ENCODE measurements at regions not wholly inside any gene's neighbourhood (a gene's known extent, or its start where the extent isn't known, plus 50 kb on each side); places are given as distances from the start of the nearest gene placed in this dataset.

DNA sequence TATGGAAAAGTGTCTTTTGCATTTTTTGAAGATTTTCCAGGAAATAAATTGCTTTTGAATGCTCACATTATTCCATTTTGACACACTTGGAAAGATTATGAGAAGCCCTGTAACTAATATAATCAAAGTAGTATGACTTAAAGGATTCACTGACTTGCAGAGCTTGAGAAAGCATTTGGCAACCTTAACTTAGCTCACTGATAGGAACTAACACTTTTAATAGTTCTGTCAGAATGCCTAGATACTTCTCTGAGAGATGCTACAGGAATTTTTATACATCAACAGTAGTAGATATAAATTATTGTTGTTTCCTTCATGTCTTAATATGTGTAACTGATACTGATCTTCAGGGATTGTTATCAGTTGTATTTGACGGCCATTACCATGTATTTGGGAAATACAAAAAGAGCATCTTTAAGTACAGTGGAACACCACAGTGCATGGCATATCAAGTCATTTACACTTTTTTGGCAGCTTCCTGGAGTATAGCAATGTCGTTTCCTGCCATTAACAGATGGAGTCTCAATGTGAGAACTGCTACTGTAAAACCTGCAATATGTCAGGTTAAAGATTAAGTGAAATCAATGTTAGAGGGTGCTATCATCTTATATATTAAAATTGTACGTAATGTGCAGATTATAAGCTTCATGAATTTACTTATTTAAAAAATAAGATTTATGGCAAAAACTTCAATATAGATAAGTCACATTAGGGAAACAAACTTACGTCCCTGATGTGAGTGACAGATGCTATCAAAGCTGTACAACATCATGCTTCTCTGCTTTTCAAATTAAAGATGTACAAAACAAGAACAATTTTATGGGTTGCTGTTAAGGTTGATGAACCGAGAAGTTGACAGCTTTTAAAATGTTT, 1159.8 kb upstream of the MIR17HG start:
- Histone ChIP-seq H3K9ac (ENCODE audit: insufficient read depth in 1 of 2, low read depth in 2 of 2, low read length in 2 of 2) (no peak overlapping the region), H3K36me3 (ENCODE audit: control insufficient read depth, insufficient read depth, low read length) (no peaks in the 10 kb centered on the region), H3K4me2 (ENCODE audit: insufficient read depth, low read length) (no peak overlapping the region), H2AFZ (ENCODE audit: low read depth, low read length) (no peak overlapping the region), H4K20me1 (replicated peaks; ENCODE audit: control insufficient read depth, insufficient read depth, low read length) (no peaks in the 10 kb centered on the region), H3K9me3 (replicated peaks; ENCODE audit: control insufficient read depth, insufficient read depth, low read depth, low read length) (peaks cover 7% of the 10 kb centered on the region; the same call in 1 of the 2 replicates), H3K4me3 (no peak overlapping the region), H3K4me1 (replicated peaks in 1 of 2; ENCODE audit: control insufficient read depth in 2 of 2, insufficient read depth in 2 of 2, low read length in 2 of 2) (no peaks in the 10 kb centered on the region), H3K27ac (ENCODE audit: extremely low read depth, low read depth, low read length) (no peak overlapping the region), H3K27me3 (ENCODE audit: control insufficient read depth in 2 of 2, insufficient read depth in 2 of 2, low read length in 2 of 2) (no peaks in the 10 kb centered on the region), H3K79me2 (ENCODE audit: control insufficient read depth, insufficient read depth, low read length) (no peaks in the 10 kb centered on the region), H3K9me1 (ENCODE audit: control insufficient read depth, insufficient read depth, low read length) (no peaks in the 10 kb centered on the region)
- TF ChIP-seq NCOA2 (IDR thresholded peaks at IDR 0.05; ENCODE audit: partially characterized antibody in 2 of 2), result no peak
- TF ChIP-seq ZNF224 (CRISPR knock-in tag; IDR thresholded peaks at IDR 0.05), result 0 out of 2 replicates have a peak, but pooled peaks have one; percentile 20
- WGBS (ENCODE audit: insufficient coverage, low coverage, missing lambda C conversion rate), result 2% methylated on average over 5 of the region's 5 CpGs
- POLR2A ChIA-PET, result interaction anchor here (1.0 kb wide), 1 partner anchor 55 kb away, joined by 3 read pairs; no protein-coding TSS in a partner anchor
- intact Hi-C loops (cut with micrococcal nuclease) (no loop called here), in situ Hi-C loops (cut with MboI) (no loop called here)
- BruUV-seq (replicated peaks), result no TSS peak
- DNase-seq (ENCODE audit: extremely low read depth in 1 of 4, low spot score in 3 of 4), result no peak
- no peak for FAIRE-seq
- ATAC-seq, result no peak
- CTCF ChIA-PET (ENCODE audit: low intra/inter-chr PET ratio), result no interaction called here

GRCh38 chr13:90188351-90188636, 1159.2 kb upstream of the MIR17HG start:
- no peaks in the 10 kb centered on the region for H3K27me3 ChIP-seq (ENCODE audit: control insufficient read depth in 2 of 2, insufficient read depth in 2 of 2, low read length in 2 of 2)
- BruUV-seq (replicated peaks), result no TSS peak
- peaks cover 8% of the 10 kb centered on the region; the same call in 1 of the 2 replicates for H3K9me3 ChIP-seq (replicated peaks; ENCODE audit: control insufficient read depth, insufficient read depth, low read depth, low read length)
- H3K79me2 ChIP-seq (ENCODE audit: control insufficient read depth, insufficient read depth, low read length), result no peaks in the 10 kb centered on the region
- H3K4me3 ChIP-seq, result no peak overlapping the region
- no peak overlapping the region for H3K4me2 ChIP-seq (ENCODE audit: insufficient read depth, low read length)
- intact Hi-C loops (cut with micrococcal nuclease), result no loop called here
- no peaks in the 10 kb centered on the region for H4K20me1 ChIP-seq (replicated peaks; ENCODE audit: control insufficient read depth, insufficient read depth, low read length)
- POLR2A ChIA-PET, result interaction anchor here (1.0 kb wide), 1 partner anchor 56 kb away, joined by 3 read pairs; no protein-coding TSS in a partner anchor
- DNase-seq (ENCODE audit: extremely low read depth in 1 of 4, low spot score in 3 of 4) (no peak), FAIRE-seq (no peak), ATAC-seq (no peak)
- H3K36me3 ChIP-seq (ENCODE audit: control insufficient read depth, insufficient read depth, low read length), result no peaks in the 10 kb centered on the region
- in situ Hi-C loops (cut with MboI), result no loop called here
- WGBS (ENCODE audit: insufficient coverage, low coverage, missing lambda C conversion rate), result under 1% methylated on average over 3 of the region's 3 CpGs
- no peak overlapping the region for H2AFZ ChIP-seq (ENCODE audit: low read depth, low read length)
- no peak overlapping the region for H3K27ac ChIP-seq (ENCODE audit: extremely low read depth, low read depth, low read length)
- H3K4me1 ChIP-seq (replicated peaks in 1 of 2; ENCODE audit: control insufficient read depth in 2 of 2, insufficient read depth in 2 of 2, low read length in 2 of 2), result no peaks in the 10 kb centered on the region
- CTCF ChIA-PET (ENCODE audit: low intra/inter-chr PET ratio), result no interaction called here
- H3K9me1 ChIP-seq (ENCODE audit: control insufficient read depth, insufficient read depth, low read length), result no peaks in the 10 kb centered on the region
- H3K9ac ChIP-seq (ENCODE audit: insufficient read depth in 1 of 2, low read depth in 2 of 2, low read length in 2 of 2), result no peak overlapping the region
- TF ChIP-seq FOXA3 (CRISPR knock-in tag; conservative IDR thresholded peaks at IDR 0.05 in 1 of 2, IDR thresholded peaks at IDR 0.05 in 1 of 2), result 0 out of 4 replicates have a peak, but pooled peaks of 1 of the 2 experiments have one; percentile 16
- TF ChIP-seq TFAM (CRISPR knock-in tag; conservative IDR thresholded peaks at IDR 0.05), result 0 out of 2 replicates have a peak, but pooled peaks have one; percentile 2
- 0 out of 2 replicates have a peak, but pooled peaks have one; percentile 27 for TF ChIP-seq ZNF23 (CRISPR knock-in tag; IDR thresholded peaks at IDR 0.05)
- TF ChIP-seq HNRNPH1 (optimal IDR thresholded peaks at IDR 0.05; ENCODE audit: low read depth, low read length), result no peak
- TF ChIP-seq, protein P1, sequence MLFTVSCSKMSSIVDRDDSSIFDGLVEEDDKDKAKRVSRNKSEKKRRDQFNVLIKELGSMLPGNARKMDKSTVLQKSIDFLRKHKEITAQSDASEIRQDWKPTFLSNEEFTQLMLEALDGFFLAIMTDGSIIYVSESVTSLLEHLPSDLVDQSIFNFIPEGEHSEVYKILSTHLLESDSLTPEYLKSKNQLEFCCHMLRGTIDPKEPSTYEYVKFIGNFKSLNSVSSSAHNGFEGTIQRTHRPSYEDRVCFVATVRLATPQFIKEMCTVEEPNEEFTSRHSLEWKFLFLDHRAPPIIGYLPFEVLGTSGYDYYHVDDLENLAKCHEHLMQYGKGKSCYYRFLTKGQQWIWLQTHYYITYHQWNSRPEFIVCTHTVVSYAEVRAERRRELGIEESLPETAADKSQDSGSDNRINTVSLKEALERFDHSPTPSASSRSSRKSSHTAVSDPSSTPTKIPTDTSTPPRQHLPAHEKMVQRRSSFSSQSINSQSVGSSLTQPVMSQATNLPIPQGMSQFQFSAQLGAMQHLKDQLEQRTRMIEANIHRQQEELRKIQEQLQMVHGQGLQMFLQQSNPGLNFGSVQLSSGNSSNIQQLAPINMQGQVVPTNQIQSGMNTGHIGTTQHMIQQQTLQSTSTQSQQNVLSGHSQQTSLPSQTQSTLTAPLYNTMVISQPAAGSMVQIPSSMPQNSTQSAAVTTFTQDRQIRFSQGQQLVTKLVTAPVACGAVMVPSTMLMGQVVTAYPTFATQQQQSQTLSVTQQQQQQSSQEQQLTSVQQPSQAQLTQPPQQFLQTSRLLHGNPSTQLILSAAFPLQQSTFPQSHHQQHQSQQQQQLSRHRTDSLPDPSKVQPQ (CRISPR knock-in tag; IDR thresholded peaks at IDR 0.05; ENCODE audit: borderline replicate concordance), result 0 out of 2 replicates have a peak, but pooled peaks have one; percentile 27
- TF ChIP-seq KLF10 (CRISPR knock-in tag; IDR thresholded peaks at IDR 0.05), result no peak
- 0 out of 2 replicates have a peak, but pooled peaks have one; percentile 29 for TF ChIP-seq ZNF586 (CRISPR knock-in tag; conservative IDR thresholded peaks at IDR 0.05)
- TF ChIP-seq ZNF75A (CRISPR knock-in tag; IDR thresholded peaks at IDR 0.05), result 0 out of 2 replicates have a peak, but pooled peaks have one; percentile 37
- TF ChIP-seq TBP (optimal IDR thresholded peaks at IDR 0.05; ENCODE audit: low read depth, low read length), result no peak
- TF ChIP-seq ESRRA (IDR thresholded peaks at IDR 0.05; ENCODE audit: borderline replicate concordance, low read depth), result no peak

Measured in K562 (cell line).